ENCODE measurements at regions not wholly inside any gene's neighbourhood (a gene's known extent, or its start where the extent isn't known, plus 50 kb on each side); places are given as distances from the start of the nearest gene placed in this dataset.

DNA sequence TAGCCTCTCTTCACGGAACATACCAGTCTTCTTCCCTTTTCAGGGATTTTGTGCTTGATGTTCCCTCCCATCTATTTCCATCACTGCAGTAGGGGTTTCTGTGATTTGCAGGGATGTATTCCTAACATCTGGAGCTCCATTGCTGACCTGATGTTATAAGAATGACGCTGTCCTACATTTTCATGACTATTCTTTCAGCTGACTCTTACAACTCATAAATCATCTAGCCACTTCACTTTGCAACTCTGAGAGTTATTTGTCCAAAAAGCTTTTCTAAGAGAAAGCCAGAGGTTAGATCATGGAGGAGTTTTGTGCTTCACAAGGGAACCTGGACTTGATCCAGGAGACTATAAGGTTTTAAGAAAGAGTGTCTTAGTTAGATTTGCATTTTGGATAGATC lies 116.6 kb upstream of the FAR2 start:
- H3K4me3 ChIP-seq (ENCODE audit: low read depth, low read length), result no peak overlapping the region
- DNase-seq (ENCODE audit: low read depth), result no peak
- no peaks in the 10 kb centered on the region for H3K27me3 ChIP-seq (ENCODE audit: control insufficient read depth, insufficient read depth, low read length)
- no peaks in the 10 kb centered on the region for H3K36me3 ChIP-seq (ENCODE audit: control insufficient read depth, insufficient read depth, low read length)
- TF ChIP-seq, protein P1, sequence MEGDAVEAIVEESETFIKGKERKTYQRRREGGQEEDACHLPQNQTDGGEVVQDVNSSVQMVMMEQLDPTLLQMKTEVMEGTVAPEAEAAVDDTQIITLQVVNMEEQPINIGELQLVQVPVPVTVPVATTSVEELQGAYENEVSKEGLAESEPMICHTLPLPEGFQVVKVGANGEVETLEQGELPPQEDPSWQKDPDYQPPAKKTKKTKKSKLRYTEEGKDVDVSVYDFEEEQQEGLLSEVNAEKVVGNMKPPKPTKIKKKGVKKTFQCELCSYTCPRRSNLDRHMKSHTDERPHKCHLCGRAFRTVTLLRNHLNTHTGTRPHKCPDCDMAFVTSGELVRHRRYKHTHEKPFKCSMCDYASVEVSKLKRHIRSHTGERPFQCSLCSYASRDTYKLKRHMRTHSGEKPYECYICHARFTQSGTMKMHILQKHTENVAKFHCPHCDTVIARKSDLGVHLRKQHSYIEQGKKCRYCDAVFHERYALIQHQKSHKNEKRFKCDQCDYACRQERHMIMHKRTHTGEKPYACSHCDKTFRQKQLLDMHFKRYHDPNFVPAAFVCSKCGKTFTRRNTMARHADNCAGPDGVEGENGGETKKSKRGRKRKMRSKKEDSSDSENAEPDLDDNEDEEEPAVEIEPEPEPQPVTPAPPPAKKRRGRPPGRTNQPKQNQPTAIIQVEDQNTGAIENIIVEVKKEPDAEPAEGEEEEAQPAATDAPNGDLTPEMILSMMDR (IDR thresholded peaks at IDR 0.05; ENCODE audit: insufficient read depth, low read length, severe bottlenecking), result no peak
- no peak for FAIRE-seq

DNA sequence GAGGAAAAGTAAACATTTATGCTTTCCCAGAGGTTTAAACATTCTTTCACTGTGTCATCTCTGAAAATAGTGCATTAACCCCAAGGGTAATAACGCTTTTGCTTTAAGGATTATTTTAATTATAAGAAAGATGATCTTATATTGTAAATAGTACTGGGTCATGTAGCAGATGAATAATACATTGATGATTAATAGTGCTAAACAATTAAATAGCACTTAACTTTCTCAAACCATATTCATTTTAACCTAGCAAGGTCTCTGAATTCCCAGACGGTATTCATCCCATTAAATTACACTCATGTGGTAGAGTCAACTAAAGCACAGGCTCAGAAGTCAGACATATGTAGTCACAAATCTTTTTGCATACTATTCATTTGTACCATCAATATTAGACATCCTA lies 115.6 kb upstream of the FAR2 start:
- TF ChIP-seq, protein P1 (IDR thresholded peaks at IDR 0.05; ENCODE audit: insufficient read depth, low read length, severe bottlenecking), result no peak
- DNase-seq (ENCODE audit: low read depth) (no peak), FAIRE-seq (no peak)
- H3K4me3 ChIP-seq (ENCODE audit: low read depth, low read length), result no peak overlapping the region
- H3K27me3 ChIP-seq (ENCODE audit: control insufficient read depth, insufficient read depth, low read length), result no peaks in the 10 kb centered on the region
- H3K36me3 ChIP-seq (ENCODE audit: control insufficient read depth, insufficient read depth, low read length), result no peaks in the 10 kb centered on the region

DNA sequence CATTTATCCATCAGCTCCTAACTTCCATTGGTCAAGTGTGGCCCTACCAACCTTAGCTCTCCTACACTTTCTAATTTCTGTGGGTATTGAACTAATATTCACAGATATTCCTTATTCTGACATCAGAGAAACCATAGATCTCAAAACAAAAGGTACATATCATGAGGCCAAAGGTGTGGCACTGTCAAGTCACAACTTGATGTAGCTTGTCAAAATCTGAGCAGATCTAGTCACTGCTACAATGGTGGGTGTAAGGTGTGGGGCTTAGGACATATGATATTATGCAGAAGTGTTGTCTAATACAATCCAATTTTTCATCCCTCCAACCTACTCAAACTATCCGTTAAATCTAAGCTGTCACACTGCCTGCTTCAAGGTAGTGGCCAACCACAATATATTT lies 114.0 kb upstream of the FAR2 start:
- DNase-seq (ENCODE audit: low read depth) (peak; percentile 76), FAIRE-seq (no peak)
- H3K4me3 ChIP-seq (ENCODE audit: low read depth, low read length), result no peak overlapping the region
- TF ChIP-seq, protein P1 (IDR thresholded peaks at IDR 0.05; ENCODE audit: insufficient read depth, low read length, severe bottlenecking), result no peak
- H3K36me3 ChIP-seq (ENCODE audit: control insufficient read depth, insufficient read depth, low read length), result no peaks in the 10 kb centered on the region
- H3K27me3 ChIP-seq (ENCODE audit: control insufficient read depth, insufficient read depth, low read length), result no peaks in the 10 kb centered on the region

DNA sequence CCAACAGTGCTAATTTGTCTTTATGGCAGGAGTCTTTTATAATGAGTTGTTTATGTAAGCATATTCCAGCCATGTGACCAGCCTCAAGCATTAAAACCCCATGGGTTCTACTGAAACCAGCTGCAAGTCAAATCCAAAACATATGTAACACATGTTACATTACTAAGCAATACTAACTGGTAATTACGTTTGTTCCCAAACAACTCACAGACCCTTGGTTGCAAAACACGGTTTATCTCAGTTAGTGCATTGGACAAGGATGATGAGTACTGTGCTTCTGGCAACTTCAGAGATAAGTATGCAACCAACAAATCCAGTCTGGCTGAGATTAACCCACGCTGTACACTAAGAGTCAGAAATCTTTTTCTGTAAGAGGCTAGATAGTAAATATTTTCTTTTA lies 110.1 kb upstream of the FAR2 start:
- no peak for DNase-seq (ENCODE audit: low read depth)
- H3K4me3 ChIP-seq (ENCODE audit: low read depth, low read length), result no peak overlapping the region
- no peak for FAIRE-seq
- H3K36me3 ChIP-seq (ENCODE audit: control insufficient read depth, insufficient read depth, low read length), result no peaks in the 10 kb centered on the region
- H3K27me3 ChIP-seq (ENCODE audit: control insufficient read depth, insufficient read depth, low read length), result no peaks in the 10 kb centered on the region
- TF ChIP-seq, protein P1 (IDR thresholded peaks at IDR 0.05; ENCODE audit: insufficient read depth, low read length, severe bottlenecking), result no peak

DNA sequence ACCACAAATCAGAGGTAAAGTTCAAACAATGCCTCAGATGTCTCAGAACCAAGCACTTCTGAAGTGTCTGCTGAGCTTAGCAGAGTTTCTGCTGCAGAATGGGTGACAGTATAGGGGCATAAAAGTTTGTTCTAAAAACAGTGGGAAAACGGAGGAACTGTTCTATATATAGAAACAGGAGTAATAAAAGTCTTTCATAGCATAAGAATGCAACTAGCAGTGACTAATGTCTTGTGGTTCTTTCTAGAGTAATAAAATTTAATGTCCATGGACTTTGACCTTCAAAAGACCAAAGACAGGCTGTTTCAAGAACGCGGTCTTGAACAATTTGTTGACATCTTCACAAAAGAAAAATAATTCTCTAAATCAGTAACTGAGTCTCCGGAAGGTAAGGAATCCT lies 107.5 kb upstream of the FAR2 start:
- Histone ChIP-seq H3K4me3 (ENCODE audit: low read depth, low read length) (no peak overlapping the region), H3K36me3 (ENCODE audit: control insufficient read depth, insufficient read depth, low read length) (no peaks in the 10 kb centered on the region), H3K27me3 (ENCODE audit: control insufficient read depth, insufficient read depth, low read length) (no peaks in the 10 kb centered on the region)
- FAIRE-seq (no peak), DNase-seq (ENCODE audit: low read depth) (peak; percentile 38)
- TF ChIP-seq, protein P1 (IDR thresholded peaks at IDR 0.05; ENCODE audit: insufficient read depth, low read length, severe bottlenecking), result no peak

DNA sequence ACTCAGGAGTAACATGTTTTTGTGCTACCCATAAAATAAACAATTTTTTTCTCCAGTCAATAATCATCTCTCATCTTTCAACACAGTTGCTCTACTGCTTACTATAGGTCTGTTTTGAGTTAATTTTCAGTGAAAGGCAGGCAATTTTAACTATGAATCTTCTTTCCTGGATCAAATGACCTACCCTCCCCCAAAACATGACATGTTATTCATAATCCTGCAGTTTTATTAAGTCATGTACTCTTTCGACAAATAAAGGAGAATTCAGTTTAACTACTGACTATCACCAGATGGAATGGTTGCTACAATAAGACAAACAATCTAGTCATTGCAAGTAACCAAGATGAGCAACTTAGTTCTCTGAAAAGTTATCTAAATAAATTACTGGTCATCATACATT lies 106.0 kb upstream of the FAR2 start:
- no peak overlapping the region for H3K4me3 ChIP-seq (ENCODE audit: low read depth, low read length)
- no peak for FAIRE-seq
- no peaks in the 10 kb centered on the region for H3K36me3 ChIP-seq (ENCODE audit: control insufficient read depth, insufficient read depth, low read length)
- TF ChIP-seq, protein P1 (IDR thresholded peaks at IDR 0.05; ENCODE audit: insufficient read depth, low read length, severe bottlenecking), result no peak
- H3K27me3 ChIP-seq (ENCODE audit: control insufficient read depth, insufficient read depth, low read length), result no peaks in the 10 kb centered on the region
- DNase-seq (ENCODE audit: low read depth), result no peak

All from bronchial epithelial cell (primary cell).